SK-N-SH (cell line): ENCODE measurements at regions not wholly inside any gene's neighbourhood (a gene's known extent, or its start where the extent isn't known, plus 50 kb on each side); places are given as distances from the start of the nearest gene placed in this dataset.

ENCODE experiments used
- CTCF ChIA-PET: fragments of 300-600, 350-600 bp; formaldehyde crosslinking; extraction: SDS; loops from one replicate; lab custom pipeline; 2021; lab: Yijun Ruan, JAX
- POLR2A ChIA-PET: fragments of 350-600 bp; sonication (Branson Sonifier 250); formaldehyde crosslinking; extraction: SDS; loops from one replicate; lab custom pipeline; 2020; ENCODE audit warnings: antibody characterized with exemption, inconsistent platforms; lab: Yijun Ruan, JAX
- DNase-seq: peaks from one replicate; pipeline ENCODE4 v3.0.0; 2012
- H2AFZ ChIP-seq: fragments of 200-600 bp; sonication (generic); 2 replicates; pipeline ENCODE4 v1.8.1; 2016; ENCODE audit warnings: antibody characterized with exemption, mild to moderate bottlenecking, low read depth
- H3F3A ChIP-seq: fragments of 200-600 bp; sonication (generic); replicated peaks from 2 replicates; pipeline ENCODE3; 2016; ENCODE audit warnings: antibody characterized with exemption, mild to moderate bottlenecking; ENCODE audit not compliant: insufficient read depth
- H3K27ac ChIP-seq, 2 experiments: fragments of 200-500 bp in 1 of 2; fragments of 200-600 bp in 1 of 2; sonication (Bioruptor generic) in 1 of 2; sonication (generic), shearing (Covaris generic) in 1 of 2; 2 replicates each; pipeline versions ENCODE4 v1.5.1 to v1.6.1; 2014 to 2016; ENCODE audit warnings: low read depth in 2 of 2, inconsistent platforms in 1 of 2, low read length in 1 of 2, mild to moderate bottlenecking in 1 of 2, mixed read lengths in 1 of 2
- H3K27me3 ChIP-seq: fragments of 200-600 bp; sonication (generic), shearing (Covaris generic); 2 replicates; pipeline ENCODE4 v1.6.1; 2016; ENCODE audit warnings: mixed run types; ENCODE audit not compliant: insufficient read depth
- H3K36me3 ChIP-seq, 2 experiments: fragments of 200-500 bp in 1 of 2; fragments of 200-600 bp in 1 of 2; sonication (Bioruptor generic) in 1 of 2; sonication (generic) in 1 of 2; replicated peaks in 1 of 2; 2 replicates each; pipeline versions ENCODE3 to v1.5.1; 2014 to 2016; ENCODE audit warnings: low read length in 1 of 2, mild to moderate bottlenecking in 1 of 2; ENCODE audit not compliant: insufficient read depth in 2 of 2, control insufficient read depth in 1 of 2
- H3K4me1 ChIP-seq, 2 experiments: fragments of 200-500 bp in 1 of 2; fragments of 200-600 bp in 1 of 2; sonication (Bioruptor generic) in 1 of 2; sonication (generic), shearing (Covaris generic) in 1 of 2; 2 replicates each; pipeline versions ENCODE4 v1.5.1 to v1.6.1; 2014 to 2016; ENCODE audit warnings: low read depth in 1 of 2, low read length in 1 of 2, mixed run types in 1 of 2; ENCODE audit not compliant: insufficient read depth in 2 of 2, control insufficient read depth in 1 of 2
- H3K4me2 ChIP-seq: fragments of 200-600 bp; sonication (generic), shearing (Covaris generic); 2 replicates; pipeline ENCODE4 v1.6.1; 2017; ENCODE audit warnings: mixed run types
- H3K4me3 ChIP-seq, 2 experiments: fragments of 200-500 bp in 1 of 2; fragments of 200-600 bp in 1 of 2; sonication (Bioruptor generic) in 1 of 2; sonication (generic), shearing (Covaris generic) in 1 of 2; 2 replicates each; pipeline versions ENCODE4 v1.5.1 to v1.8.1; 2014 to 2016; ENCODE audit warnings: low read depth in 2 of 2, inconsistent platforms in 1 of 2, low read length in 1 of 2, mild to moderate bottlenecking in 1 of 2, mixed read lengths in 1 of 2, moderate library complexity in 1 of 2
- H3K79me2 ChIP-seq: fragments of 200-600 bp; sonication (generic); 2 replicates; pipeline ENCODE4 v1.8.1; 2017; ENCODE audit warnings: mild to moderate bottlenecking; ENCODE audit not compliant: insufficient read depth
- H3K9ac ChIP-seq: fragments of 200-600 bp; sonication (generic); 2 replicates; pipeline ENCODE4 v1.6.1; 2017; ENCODE audit warnings: mixed run types
- H3K9me2 ChIP-seq: fragments of 200-600 bp; sonication (generic); 2 replicates; pipeline ENCODE4 v1.6.1; 2017; ENCODE audit warnings: mixed run types
- H3K9me3 ChIP-seq: fragments of 200-600 bp; sonication (generic); 2 replicates; pipeline ENCODE4 v1.6.1; 2017; ENCODE audit warnings: mixed run types, mild to moderate bottlenecking, moderate library complexity
- H4K20me1 ChIP-seq: fragments of 200-600 bp; sonication (generic); 2 replicates; pipeline ENCODE4 v1.6.1; 2017; ENCODE audit warnings: mild to moderate bottlenecking, mixed run types; ENCODE audit not compliant: insufficient read depth
- CTCF ChIP-seq: fragments of 200-600 bp; sonication (generic); IDR thresholded peaks from 2 replicates; pipeline ENCODE4 v1.6.1; 2017; ENCODE audit warnings: antibody characterized with exemption, mild to moderate bottlenecking, moderate library complexity
- EZH2phosphoT487 ChIP-seq: fragments of 200-600 bp; sonication (generic); IDR thresholded peaks from 2 replicates; pipeline ENCODE4 v1.6.1; 2017; ENCODE audit warnings: low read depth, mixed run types, mild to moderate bottlenecking, antibody characterized with exemption, moderate library complexity, borderline replicate concordance
- GABPA ChIP-seq: IDR thresholded peaks from 2 replicates; pipeline ENCODE4 v1.4.0; 2012; ENCODE audit warnings: low read depth, mild to moderate bottlenecking
- JUND ChIP-seq: IDR thresholded peaks from 2 replicates; pipeline ENCODE4 v1.4.0; 2012
- MAX ChIP-seq: IDR thresholded peaks from 2 replicates; pipeline ENCODE4 v1.4.0; 2012; ENCODE audit warnings: low read depth
- MEF2A ChIP-seq: IDR thresholded peaks from 2 replicates; pipeline ENCODE4 v1.4.0; 2012; ENCODE audit warnings: low read depth, borderline replicate concordance
- NFIC ChIP-seq: IDR thresholded peaks from 2 replicates; pipeline ENCODE4 v1.4.0; 2012; ENCODE audit warnings: borderline replicate concordance
- RAD21 ChIP-seq: IDR thresholded peaks from 2 replicates; pipeline ENCODE4 v1.6.1; 2012; ENCODE audit warnings: mild to moderate bottlenecking, low read length
- RCOR1 ChIP-seq: fragments of 150-350 bp; IDR thresholded peaks from 2 replicates; pipeline ENCODE4 v1.6.1; 2017; ENCODE audit warnings: antibody characterized with exemption, low read length
- REST ChIP-seq: IDR thresholded peaks from 2 replicates; pipeline ENCODE4 v1.6.1; 2012; ENCODE audit warnings: mild to moderate bottlenecking, low read depth, low read length, moderate library complexity
- SMC3 ChIP-seq: IDR thresholded peaks from 2 replicates; pipeline ENCODE4 v1.6.1; 2012; ENCODE audit warnings: low read depth, low read length, improper control_type of control experiment
- TCF12 ChIP-seq: IDR thresholded peaks from 2 replicates; pipeline ENCODE4 v1.4.0; 2012
- USF1 ChIP-seq: IDR thresholded peaks from 2 replicates; pipeline ENCODE4 v1.4.0; 2012; ENCODE audit warnings: low read depth, borderline replicate concordance
- USF2 ChIP-seq: fragments of 150-350 bp; IDR thresholded peaks from 2 replicates; pipeline ENCODE4 v1.6.1; 2017; ENCODE audit warnings: antibody characterized with exemption, low read length, low read depth, borderline replicate concordance
- YY1 ChIP-seq: IDR thresholded peaks from 2 replicates; pipeline ENCODE4 v1.4.0; 2012; ENCODE audit warnings: low read depth, mild to moderate bottlenecking
- WGBS: methylation state at CpG from one replicate; pipeline ENCODE4 v1.1.6; 2017; ENCODE audit warnings: low lambda C conversion rate; 5-methylcytosine and 5-hydroxymethylcytosine counted together

GRCh38 chr15:23877502-23878412 lies 190.7 kb upstream of the NDN start:
- Histone ChIP-seq H3K9me2 (no peaks in the 10 kb centered on the region), H3K4me3 (peak overlapping the region in 1 of 2 experiments; percentile 31; a peak in 2 of 4 replicates), H4K20me1 (no peaks in the 10 kb centered on the region), H3F3A (no peaks in the 10 kb centered on the region), H3K9ac (no peak overlapping the region), H3K36me3 (no peaks in the 10 kb centered on the region), H3K27ac (no peak overlapping the region), H3K9me3 (no peaks in the 10 kb centered on the region), H3K4me1 (no peaks in the 10 kb centered on the region; a peak in 1 of 4 replicates), H3K27me3 (no peaks in the 10 kb centered on the region), H2AFZ (no peak overlapping the region), H3K4me2 (peak overlapping the region; percentile 49; the same call in 1 of the 2 replicates), H3K79me2 (no peaks in the 10 kb centered on the region)
- TF ChIP-seq MAX (no peak), CTCF (peak; percentile 77), RAD21 (peak; percentile 66), SMC3 (peak; percentile 44)
- CTCF ChIA-PET, result interaction anchor here (0.6 to 1.3 kb wide), 12 partner anchors 10 to 380 kb away, joined by 3 to 13 read pairs (median 4); no protein-coding TSS in a partner anchor
- 7% methylated on average over 28 of the region's 36 CpGs for WGBS
- peak; percentile 68 for DNase-seq
- POLR2A ChIA-PET, result no interaction called here

GRCh38 chr15:23881291-23881690 lies 194.2 kb upstream of the NDN start:
- 18% methylated on average over 9 of the region's 9 CpGs for WGBS
- TF ChIP-seq GABPA, result no peak
- TF ChIP-seq RCOR1, result no peak
- no peak for TF ChIP-seq MEF2A
- no peak for TF ChIP-seq JUND
- no peak for TF ChIP-seq YY1
- no peak for TF ChIP-seq USF2
- no peak for TF ChIP-seq NFIC
- TF ChIP-seq TCF12, result no peak
- TF ChIP-seq RAD21, result no peak
- no peak for TF ChIP-seq USF1
- no peak for TF ChIP-seq REST
- TF ChIP-seq SMC3, result no peak
- no peak for TF ChIP-seq EZH2phosphoT487
- TF ChIP-seq CTCF, result no peak

More at GRCh38 chr15:23881291-23881690, 194.2 kb upstream of the NDN start:
- Histone ChIP-seq H3K9ac (no peak overlapping the region), H3K9me3 (no peaks in the 10 kb centered on the region), H3K9me2 (no peaks in the 10 kb centered on the region), H3K4me2 (no peak overlapping the region), H3K27ac (no peak overlapping the region), H3F3A (no peaks in the 10 kb centered on the region), H4K20me1 (no peaks in the 10 kb centered on the region), H3K4me1 (no peaks in the 10 kb centered on the region; a peak in 1 of 4 replicates), H3K4me3 (peak overlapping the region in 1 of 2 experiments; percentile 13; a peak in 1 of 4 replicates), H3K36me3 (no peaks in the 10 kb centered on the region), H3K79me2 (no peaks in the 10 kb centered on the region), H3K27me3 (no peaks in the 10 kb centered on the region), H2AFZ (no peak overlapping the region)
- CTCF ChIA-PET, result interaction anchor here (0.9 to 1.9 kb wide), 2 partner anchors 15 to 239 kb away, joined by 3 to 5 read pairs; no protein-coding TSS in a partner anchor
- POLR2A ChIA-PET, result no interaction called here
- DNase-seq, result no peak
